Activated naive CD4-positive, alpha-beta T cell treated with anti-CD3 and anti-CD28 coated beads, Interleukin-2, amount 50 U/mL, for 72 hours (primary cell): ENCODE measurements at regions not wholly inside any gene's neighbourhood (a gene's known extent, or its start where the extent isn't known, plus 50 kb on each side); places are given as distances from the start of the nearest gene placed in this dataset.
A peak's percentile ranks its signal among the peaks of the same experiment; 100 is the strongest.
"Not testable (repeated sequence)": the region's sequence is repeated elsewhere in the genome, so short reads cannot be mapped to it uniquely, and the experiment has no call there.

Experiments
- ATAC-seq, 2 donors: fragments of 150-1000 bp; cut with Tn5 transposase; 2 replicates each; pipeline ENCODE4 v1.10.0; 2021; ENCODE audit warnings: mild to moderate bottlenecking in 2 of 2, moderate library complexity in 2 of 2
- DNase-seq, 2 donors: peaks; one replicate each; pipeline ENCODE4 v3.0.0; 2021 to 2022; ENCODE audit warnings: low spot score in 2 of 2
- H3K27ac Mint-ChIP-seq, 2 donors: one replicate each; pipeline ENCODE4 v1.8.0; 2022; ENCODE audit warnings: mild to moderate bottlenecking in 2 of 2, mixed read lengths in 2 of 2
- H3K36me3 Mint-ChIP-seq, 2 donors: one replicate each; pipeline ENCODE4 v1.8.0; 2022; ENCODE audit warnings: mixed read lengths in 2 of 2
- H3K9me3 Mint-ChIP-seq, 2 donors: one replicate each; pipeline ENCODE4 v1.8.0; 2022; ENCODE audit warnings: mixed read lengths in 2 of 2

DNA sequence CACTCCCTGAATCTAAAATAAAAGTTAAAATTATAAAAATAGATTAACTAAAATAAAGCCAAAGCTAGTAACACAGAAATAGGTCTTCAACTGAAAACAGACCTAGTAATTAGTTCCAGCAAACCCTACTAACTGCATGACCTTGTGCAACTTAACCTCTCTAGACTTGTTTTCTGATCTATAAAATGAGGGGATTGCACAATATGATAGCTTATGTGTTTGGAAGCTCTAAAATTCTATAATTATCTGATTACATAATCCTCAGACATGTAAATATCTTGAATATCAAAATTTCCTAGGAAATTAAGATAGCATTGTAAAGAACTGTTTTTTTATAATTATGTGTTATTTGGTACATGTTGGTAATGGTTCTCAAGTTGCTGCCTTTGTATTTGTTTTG, 144.1 kb upstream of the GRIP1 start:
- peaks cover 0 to 7% of the 10 kb centered on the region in 2 donors for H3K36me3 Mint-ChIP-seq
- H3K9me3 Mint-ChIP-seq, result peaks cover 0 to 6% of the 10 kb centered on the region in 2 donors
- ATAC-seq (no peak), DNase-seq (no peak)
- H3K27ac Mint-ChIP-seq, result no peak overlapping the region

DNA sequence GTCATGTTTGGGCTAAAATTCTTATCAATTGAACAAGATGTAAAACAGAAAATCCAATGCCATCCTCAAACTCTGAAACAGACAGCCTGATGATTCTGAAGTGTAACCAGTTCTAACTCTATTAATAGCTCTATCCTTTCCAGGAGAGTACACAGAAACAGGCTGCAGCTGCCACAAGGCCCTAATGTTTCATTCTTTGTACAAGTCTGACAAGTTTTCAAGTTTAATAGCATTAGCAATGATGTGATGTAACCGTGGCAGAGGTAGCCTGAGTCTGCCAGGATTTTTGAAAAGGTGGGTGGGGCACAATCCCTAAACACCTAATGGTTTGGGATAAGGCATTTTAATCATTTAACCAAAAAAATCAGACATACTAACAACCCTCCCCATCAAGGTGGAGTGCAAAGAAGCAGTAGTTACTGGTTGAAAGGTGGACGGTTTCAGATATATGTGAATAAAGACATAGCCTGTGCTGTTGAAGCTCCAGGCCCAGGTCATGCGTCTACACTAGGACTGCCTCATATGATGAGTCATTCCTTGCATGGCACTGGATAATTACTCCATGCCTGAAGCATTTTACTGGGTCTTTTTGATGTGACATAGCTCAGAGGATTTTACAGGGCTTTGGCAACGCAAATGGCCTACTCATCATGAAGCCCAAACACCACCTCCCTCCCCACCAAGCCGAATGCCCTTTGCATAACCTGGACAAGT, 145.1 kb upstream of the GRIP1 start:
- ATAC-seq (no peak), DNase-seq (no peak)
- Mint-ChIP-seq H3K27ac (no peak overlapping the region), H3K36me3 (peaks cover 0 to 7% of the 10 kb centered on the region in 2 donors), H3K9me3 (peaks cover 0 to 6% of the 10 kb centered on the region in 2 donors)

DNA sequence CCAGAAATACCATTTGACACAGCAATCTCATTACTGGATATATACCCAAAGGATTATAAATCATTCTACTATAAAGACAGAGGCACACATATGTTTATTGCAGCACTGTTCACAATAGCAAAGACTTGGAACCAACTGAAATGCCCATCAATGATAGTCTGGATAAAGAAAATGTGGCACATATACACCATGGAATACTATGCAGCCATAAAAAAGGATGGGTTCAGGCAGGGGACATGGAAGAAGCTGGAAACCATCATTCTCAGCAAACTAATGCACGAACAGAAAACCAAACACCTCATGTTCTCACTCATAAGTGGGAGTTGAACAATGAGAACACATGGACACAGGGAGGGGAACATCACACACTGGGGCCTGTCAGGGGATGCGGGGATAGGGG, 147.0 kb upstream of the GRIP1 start:
- DNase-seq, H3K36me3 Mint-ChIP-seq, ATAC-seq, H3K27ac Mint-ChIP-seq, H3K9me3 Mint-ChIP-seq: not testable (repeated sequence)

DNA sequence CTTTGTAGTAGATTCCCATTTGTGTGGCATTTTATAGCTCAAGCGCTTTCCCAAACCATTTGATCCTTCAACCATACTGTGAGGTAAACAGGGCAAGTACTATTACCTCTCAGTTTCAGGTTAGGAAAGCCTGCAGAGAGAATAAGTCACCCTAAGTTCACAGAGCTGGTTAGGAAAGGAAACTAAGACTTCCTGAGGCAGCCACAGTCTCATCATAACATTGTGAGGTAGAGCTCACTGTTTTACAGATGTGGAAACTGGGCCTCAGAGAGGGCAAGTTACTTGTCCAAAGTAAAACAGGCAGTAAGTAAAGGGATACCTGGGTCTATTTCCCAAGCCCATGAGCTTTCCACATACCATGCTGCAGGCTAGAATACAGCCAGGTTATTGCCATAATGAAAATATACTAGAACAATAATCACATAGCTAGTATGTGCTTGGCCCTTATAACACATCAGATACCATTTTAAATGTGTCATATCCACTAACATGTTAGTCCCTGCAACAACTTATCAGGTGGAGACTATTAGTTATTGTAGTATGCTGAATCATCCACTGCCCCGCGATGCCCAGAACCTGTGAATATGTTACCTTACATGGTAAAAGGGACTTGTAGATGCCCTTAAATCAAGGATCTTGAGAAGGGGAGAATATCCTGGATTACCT, 150.9 kb upstream of the GRIP1 start:
- DNase-seq, result peak in 1 of 2 donors; percentile 8
- peak overlapping the region in 1 of 2 donors; percentile 60 for H3K27ac Mint-ChIP-seq
- peak; percentile 80 to 93 for ATAC-seq
- H3K36me3 Mint-ChIP-seq, result peaks cover 0 to 7% of the 10 kb centered on the region in 2 donors
- peaks cover 0 to 6% of the 10 kb centered on the region in 2 donors for H3K9me3 Mint-ChIP-seq

DNA sequence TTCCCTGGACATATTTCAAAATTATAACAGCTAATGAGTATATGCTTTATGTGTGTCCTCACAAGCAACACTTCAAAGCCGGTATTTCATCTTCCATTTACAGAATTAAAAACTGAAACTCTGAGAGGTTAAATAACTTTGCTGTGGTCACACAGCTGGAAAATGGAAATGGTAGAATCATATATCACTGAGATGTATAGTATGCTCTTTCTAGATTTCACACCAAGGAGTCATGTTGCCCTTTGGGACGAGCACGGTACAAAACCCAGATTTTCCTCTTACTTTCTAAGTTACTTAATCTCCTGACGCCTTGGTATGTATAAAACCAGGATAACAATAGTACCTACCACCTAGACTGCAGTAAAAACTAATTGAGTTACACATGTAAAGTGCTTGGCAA, 152.6 kb upstream of the GRIP1 start:
- ATAC-seq (peak; percentile 37 to 71), DNase-seq (no peak)
- Mint-ChIP-seq H3K36me3 (no peaks in the 10 kb centered on the region), H3K9me3 (no peaks in the 10 kb centered on the region), H3K27ac (no peak overlapping the region)

DNA sequence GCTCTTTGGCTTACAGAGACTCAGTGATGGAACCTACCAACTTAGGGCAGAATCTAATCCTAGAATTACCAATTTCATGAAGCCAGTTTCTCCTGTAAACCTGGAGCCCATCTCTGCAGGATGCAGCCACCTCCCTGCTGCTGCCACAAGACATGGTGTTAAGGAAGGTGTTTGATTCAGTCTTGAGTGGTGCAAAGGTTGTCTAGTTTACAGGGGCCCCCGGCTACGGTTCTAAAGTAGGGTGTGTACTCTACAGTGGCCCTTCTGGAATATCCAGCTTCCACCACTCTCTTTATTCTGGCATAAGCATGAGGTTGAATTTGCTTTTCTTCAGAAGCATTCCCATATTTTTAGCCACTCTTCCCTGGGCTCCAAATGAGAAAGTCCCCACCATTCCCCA, 154.1 kb upstream of the GRIP1 start:
- peaks cover 0 to 5% of the 10 kb centered on the region in 2 donors for H3K9me3 Mint-ChIP-seq
- H3K27ac Mint-ChIP-seq, result no peak overlapping the region
- no peak for ATAC-seq
- no peak for DNase-seq
- H3K36me3 Mint-ChIP-seq, result no peaks in the 10 kb centered on the region

DNA sequence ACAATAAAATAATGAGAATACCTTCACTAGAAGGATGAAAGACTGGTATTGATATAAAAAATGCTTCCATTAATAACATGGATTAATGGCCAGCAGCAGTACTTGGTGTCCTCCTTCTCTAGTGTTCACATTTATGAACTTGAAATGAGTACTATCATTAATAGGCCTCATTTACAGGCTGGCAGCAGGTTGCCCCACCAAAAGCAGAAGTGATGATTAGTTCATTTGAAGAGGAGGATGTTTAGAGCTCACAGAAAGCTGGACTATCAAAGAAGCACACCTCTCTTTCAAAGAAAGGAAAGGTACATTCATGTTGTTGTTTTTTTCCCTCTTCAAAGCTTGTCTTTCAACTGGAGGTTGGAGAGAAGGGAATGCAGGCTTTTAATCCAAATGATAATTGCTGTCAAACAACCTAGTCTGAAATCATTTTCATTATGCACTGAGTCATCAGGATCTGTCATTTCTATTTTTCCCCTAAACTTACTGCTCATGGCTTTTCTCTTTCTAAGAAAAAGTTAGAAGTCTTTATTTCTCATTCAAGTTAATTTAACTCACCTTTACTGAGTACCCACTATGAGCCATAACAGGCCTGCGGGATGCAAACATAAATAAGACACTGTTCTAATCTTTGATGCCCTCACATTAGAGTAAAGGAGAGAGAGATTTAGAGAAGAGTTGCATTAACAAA, 157.9 kb upstream of the GRIP1 start:
- Mint-ChIP-seq H3K36me3 (no peaks in the 10 kb centered on the region), H3K27ac (no peak overlapping the region), H3K9me3 (peaks cover 0 to 5% of the 10 kb centered on the region in 2 donors)
- peak in 1 of 2 donors; percentile 55 for ATAC-seq
- no peak for DNase-seq

DNA sequence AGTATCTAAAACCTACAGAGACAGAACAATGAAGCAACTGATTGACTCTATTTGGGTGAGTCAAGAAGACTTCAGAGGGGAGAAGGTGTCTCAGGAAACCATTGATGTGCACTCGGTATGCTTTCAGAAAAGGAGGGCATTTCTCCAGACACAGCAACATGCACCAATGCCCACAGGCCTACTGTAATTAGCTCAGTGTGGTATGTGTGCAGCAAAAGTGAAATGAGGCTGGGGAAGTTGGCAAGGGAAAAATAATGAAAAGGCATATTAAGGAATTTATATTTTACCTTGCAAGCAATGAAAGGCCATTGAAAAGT, 158.4 kb upstream of the GRIP1 start:
- ATAC-seq (peak in 1 of 2 donors; percentile 66), DNase-seq (no peak)
- peaks cover 0 to 5% of the 10 kb centered on the region in 2 donors for H3K9me3 Mint-ChIP-seq
- H3K36me3 Mint-ChIP-seq, result no peaks in the 10 kb centered on the region
- H3K27ac Mint-ChIP-seq, result no peak overlapping the region

DNA sequence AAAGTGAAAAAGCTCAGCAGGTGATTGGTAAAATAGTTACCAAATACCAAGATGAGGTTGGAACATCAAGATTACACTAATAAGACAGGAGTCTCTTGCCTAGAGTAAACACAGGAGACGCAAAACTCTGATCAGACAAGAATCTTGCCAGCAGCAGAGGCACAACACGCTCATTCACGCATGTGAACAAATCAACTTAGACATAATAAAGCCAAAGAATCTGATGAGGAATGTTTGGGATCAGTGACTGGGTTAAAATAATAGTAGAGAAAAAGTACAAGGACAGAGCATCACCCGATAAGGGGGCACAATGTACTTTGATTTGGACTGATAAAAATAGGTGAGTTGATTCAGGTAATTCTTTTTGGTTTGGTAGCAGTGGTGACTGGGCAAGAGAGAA, 159.5 kb upstream of the GRIP1 start:
- Mint-ChIP-seq H3K27ac (no peak overlapping the region), H3K9me3 (peaks cover 0 to 5% of the 10 kb centered on the region in 2 donors), H3K36me3 (no peaks in the 10 kb centered on the region)
- DNase-seq (no peak), ATAC-seq (no peak)

DNA sequence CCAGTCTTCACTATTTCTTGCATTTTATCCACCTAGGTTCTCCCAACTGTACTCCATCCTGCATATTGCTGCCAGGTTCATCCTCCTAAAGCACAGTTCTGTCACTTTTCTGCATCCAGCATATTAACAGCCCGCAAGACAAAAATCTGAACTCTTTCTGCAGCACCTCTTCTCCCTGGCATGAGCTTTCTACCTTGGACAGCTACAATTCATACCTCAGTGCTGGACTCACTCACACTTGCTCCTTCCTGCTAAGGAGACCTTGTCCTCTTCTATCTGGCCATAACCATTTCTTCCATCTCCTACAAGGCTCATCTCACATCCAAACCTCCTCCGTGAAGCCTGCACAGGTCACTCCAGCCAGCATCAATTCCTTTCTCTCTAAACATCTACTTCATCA, 170.1 kb upstream of the GRIP1 start:
- ATAC-seq (no peak), DNase-seq (no peak)
- Mint-ChIP-seq H3K9me3 (peaks cover 0 to 3% of the 10 kb centered on the region in 2 donors), H3K36me3 (no peaks in the 10 kb centered on the region), H3K27ac (no peak overlapping the region)

DNA sequence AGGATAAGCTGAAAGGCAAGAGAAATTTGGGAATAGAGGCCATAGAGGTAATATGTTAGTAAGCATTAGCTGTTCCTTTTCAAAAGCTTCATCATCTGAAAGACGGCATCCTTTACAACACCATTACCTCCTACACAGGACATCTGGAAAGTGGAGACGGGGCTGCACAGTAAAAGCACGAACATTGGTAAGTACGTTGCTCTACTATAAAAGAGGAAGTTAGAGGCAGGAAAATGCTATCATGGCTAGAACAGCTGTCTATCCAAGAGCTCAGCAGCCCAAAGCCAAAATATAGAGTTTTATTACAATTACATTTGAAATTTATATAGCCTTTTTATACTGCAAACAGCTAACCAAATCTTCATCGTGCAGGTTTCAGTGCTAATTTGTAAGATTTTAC, 172.3 kb upstream of the GRIP1 start:
- H3K9me3 Mint-ChIP-seq, result peaks cover 0 to 3% of the 10 kb centered on the region in 2 donors
- DNase-seq (no peak), ATAC-seq (no peak)
- no peaks in the 10 kb centered on the region for H3K36me3 Mint-ChIP-seq
- H3K27ac Mint-ChIP-seq, result no peak overlapping the region

DNA sequence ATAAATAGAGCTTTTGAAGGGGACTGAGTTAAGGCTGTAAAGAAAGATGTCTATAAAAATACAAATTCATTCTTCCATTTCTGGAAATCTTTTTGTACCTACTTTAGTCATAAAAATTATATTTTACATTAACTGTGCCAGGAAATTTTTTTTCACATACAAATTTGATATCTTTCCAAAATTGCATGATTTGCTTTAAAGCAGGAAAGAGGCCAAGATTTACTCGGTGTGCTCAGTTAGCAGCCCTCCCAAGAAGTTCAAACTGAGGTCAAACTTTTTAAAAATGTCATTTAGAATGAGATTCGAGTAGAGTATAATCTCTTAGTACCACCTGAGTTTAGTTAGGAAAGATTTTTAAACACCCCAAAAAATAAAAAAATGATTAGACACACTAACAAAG, 173.2 kb upstream of the GRIP1 start:
- no peaks in the 10 kb centered on the region for H3K36me3 Mint-ChIP-seq
- no peak overlapping the region for H3K27ac Mint-ChIP-seq
- DNase-seq, result no peak
- peaks cover 0 to 3% of the 10 kb centered on the region in 2 donors for H3K9me3 Mint-ChIP-seq
- no peak for ATAC-seq

DNA sequence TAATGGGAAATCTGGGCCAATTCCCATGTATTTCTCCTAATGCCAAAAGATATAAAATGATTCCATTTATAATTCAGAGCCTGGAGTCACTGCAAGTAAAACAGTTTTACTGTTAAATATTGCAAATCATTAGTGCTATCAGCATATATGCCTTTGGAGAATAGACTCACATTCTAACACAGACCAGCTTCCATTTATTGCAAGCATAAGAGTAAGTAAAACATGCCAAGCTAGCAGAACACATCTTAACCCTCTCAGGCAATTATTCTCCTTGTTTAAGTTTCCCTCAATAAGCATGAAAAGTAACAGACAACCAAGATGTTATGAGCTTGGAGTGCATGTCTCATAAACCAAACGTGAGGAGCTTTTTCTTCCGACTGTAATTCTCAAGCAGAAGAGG, 173.9 kb upstream of the GRIP1 start:
- Mint-ChIP-seq H3K36me3 (no peaks in the 10 kb centered on the region), H3K9me3 (peaks cover 0 to 3% of the 10 kb centered on the region in 2 donors), H3K27ac (no peak overlapping the region)
- ATAC-seq (no peak), DNase-seq (no peak)

DNA sequence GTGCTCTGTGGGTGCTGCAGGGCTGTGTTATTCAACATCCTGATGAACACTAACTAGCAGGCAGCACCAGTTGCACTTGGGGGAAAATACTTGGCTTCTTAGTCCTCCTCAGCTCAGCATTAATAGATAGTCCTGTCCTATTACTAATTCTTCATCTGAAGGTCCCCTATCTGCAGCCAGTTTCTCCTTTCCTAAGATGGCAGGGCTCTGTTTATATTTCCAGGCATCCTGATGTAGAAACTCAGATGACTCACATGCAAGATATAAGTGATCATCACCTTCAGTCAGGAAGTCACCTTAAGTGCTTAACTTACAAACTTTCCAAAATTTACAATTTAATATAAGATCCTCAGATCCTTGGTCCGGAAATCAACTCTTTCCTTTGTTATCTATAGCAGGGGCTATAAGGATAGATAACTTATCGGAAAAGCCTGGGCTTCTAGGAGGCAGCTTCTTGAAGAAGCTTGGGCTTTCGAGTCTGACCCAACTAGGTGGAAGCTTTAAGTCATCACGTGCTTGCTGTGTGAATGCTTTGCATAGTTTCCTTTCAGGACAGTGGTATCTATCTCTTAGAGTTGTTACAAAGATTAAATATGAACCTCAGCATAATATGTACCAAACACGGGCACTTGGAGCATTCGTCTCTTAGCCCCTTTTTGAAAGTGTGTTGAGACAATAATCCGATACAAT, 181.0 kb upstream of the GRIP1 start:
- DNase-seq, result no peak
- H3K9me3 Mint-ChIP-seq, result no peaks in the 10 kb centered on the region
- H3K27ac Mint-ChIP-seq, result no peak overlapping the region
- no peak for ATAC-seq
- H3K36me3 Mint-ChIP-seq, result no peaks in the 10 kb centered on the region

DNA sequence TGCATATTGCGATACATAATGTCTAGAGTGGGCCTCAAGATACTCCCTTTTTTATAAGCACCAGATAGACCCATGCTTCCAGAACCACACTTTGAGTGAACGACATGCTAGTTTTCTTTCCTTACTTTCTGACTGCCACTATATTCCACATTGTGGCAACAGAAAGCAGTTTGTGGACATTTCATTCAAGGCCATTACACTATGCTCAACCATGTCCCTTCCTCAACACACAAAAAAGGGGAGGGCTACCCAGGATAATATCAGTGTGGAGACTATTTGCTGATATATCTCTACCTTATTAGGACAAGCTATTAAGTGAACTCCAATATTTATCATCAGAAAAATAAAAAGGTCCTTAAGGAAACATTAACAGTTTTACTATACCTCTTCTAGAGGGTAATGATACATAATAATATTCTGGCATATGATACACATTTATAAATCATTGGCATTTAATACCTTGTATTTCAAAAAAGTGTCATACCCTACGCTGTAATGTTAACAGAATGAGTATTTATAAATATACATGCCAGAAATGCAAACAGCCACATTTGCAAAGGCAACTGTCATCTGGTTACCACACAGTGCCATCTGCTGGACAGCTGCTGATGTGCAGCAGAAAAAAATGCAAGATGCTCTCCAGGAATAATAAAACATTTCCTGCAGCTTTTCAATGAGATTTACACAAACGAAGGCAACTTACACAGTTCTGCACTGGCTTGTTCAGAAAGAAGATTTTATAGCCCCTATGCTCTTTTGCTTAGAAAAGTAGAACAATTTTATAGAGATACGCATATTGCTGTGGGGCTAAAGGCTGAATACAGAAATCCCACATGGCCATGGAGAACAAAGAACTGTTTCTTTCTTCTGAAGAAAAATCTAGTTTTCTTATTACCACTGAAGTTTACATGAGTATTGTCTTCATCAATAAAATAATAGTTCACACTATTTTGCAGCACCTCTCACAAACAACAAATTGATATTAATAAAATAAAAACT, 182.2 kb upstream of the GRIP1 start:
- Mint-ChIP-seq H3K9me3 (no peaks in the 10 kb centered on the region), H3K27ac (no peak overlapping the region), H3K36me3 (no peaks in the 10 kb centered on the region)
- no peak for ATAC-seq
- peak in 1 of 2 donors; percentile 70 for DNase-seq

DNA sequence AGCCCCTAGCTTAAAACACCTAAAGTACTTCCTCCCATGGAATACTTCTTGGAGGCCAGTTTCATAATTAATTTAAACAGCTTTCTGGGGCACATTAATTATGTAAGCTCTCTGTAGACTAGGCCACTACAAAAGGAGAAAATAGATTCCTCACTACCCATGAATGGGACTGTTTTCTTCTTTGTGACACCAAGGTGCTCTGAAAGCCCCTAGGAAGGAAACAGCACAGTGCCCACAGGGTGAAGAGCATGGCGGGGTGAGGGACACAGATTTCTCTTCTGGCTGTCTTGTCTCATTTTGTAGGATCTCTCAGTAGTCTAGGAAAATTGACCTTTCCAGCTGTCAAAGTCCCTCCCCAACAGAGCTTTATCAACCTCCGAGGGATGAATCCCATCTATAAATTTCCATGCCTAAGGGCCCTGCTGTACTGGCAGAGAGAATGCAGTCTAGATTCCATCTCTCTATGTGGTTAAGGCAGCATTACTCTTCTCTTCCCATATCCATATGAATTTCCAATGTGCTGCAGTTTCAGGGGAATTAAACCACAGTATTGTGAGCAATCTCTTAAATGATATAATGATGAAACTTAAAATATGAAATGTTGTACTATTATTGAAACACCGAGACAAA, 183.6 kb upstream of the GRIP1 start:
- no peak overlapping the region for H3K27ac Mint-ChIP-seq
- ATAC-seq, result no peak
- H3K36me3 Mint-ChIP-seq, result no peaks in the 10 kb centered on the region
- no peaks in the 10 kb centered on the region for H3K9me3 Mint-ChIP-seq
- DNase-seq, result no peak
